HT-29 (cell line): ENCODE measurements at regions not wholly inside any gene's neighbourhood (a gene's known extent, or its start where the extent isn't known, plus 50 kb on each side); places are given as distances from the start of the nearest gene placed in this dataset.
"Not testable (repeated sequence)": the region's sequence is repeated elsewhere in the genome, so short reads cannot be mapped to it uniquely, and the experiment has no call there.

ENCODE experiments used
- DNase-seq: peaks from one replicate; pipeline ENCODE4 v3.0.0-alpha.2; 2015; ENCODE audit warnings: low spot score

DNA sequence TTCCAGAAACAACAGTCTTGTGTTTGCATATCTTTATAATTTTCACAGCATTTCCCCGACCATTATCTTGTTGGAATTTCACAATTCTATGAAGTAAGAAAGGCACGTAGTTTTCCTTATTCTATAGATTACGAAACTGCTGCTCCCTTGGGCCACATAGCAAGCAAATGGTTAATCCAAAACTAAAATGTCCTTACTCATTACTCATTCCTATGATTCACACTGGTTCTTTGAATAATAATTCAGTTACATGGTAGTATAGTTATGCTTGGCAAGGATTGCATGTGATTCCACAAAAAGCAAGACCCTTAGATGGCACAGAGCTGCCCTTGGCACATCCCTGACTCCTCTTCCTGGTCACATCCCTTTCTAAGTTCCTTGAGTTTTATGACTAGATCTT lies 51.2 kb downstream of the OR13H1 start:
- no peak for DNase-seq

GRCh38 chrX:131607792-131608369 lies 64.0 kb downstream of the OR13H1 start:
- DNase-seq, result no peak

DNA sequence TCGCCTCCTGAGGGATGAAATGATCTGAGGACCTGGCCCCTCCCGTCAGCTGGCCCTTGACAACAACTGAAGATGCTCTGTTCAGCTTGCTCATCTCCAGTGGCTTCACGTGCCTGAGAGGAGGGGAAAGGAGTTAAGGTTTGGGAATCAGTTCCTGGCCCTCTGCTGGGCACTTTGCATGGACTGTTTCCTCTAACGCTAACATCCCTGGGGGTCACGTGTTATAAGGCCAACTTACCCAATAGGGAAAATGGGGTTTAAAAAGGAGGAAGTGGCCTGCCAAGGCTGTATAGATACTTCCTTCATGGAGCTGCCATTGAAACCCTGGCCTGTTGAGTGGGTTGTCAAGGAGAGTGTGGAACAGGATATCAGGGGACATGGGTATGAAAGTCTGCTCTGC lies 65.6 kb downstream of the OR13H1 start:
- no peak for DNase-seq

- no peak for DNase-seq
Measured at GRCh38 chrX:131613260-131613659, 69.4 kb downstream of the OR13H1 start.

GRCh38 chrX:131614241-131614640 lies 70.4 kb downstream of the OR13H1 start:
- no peak for DNase-seq

DNA sequence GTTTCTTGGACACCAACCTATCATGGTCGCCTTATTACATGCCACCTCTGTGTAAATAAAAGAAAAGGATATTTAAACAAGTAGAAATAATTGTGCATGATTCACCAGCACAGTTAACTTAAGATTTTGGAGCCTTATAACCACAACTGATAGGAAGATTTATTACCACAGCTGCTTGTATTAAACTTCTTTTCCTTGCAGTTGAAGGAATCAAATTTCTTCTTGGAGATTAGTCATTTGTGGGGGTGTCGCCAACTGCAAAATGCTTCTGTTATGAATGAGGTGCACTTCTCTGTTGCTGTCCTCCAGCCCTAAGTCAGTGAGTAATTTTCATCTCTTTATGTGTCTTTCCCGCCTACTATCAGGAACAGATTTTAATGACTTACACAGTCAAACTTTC lies 73.3 kb downstream of the OR13H1 start:
- DNase-seq, result peak; percentile 32

- no peak for DNase-seq
Measured at GRCh38 chrX:131621650-131622049, 77.8 kb downstream of the OR13H1 start.

DNA sequence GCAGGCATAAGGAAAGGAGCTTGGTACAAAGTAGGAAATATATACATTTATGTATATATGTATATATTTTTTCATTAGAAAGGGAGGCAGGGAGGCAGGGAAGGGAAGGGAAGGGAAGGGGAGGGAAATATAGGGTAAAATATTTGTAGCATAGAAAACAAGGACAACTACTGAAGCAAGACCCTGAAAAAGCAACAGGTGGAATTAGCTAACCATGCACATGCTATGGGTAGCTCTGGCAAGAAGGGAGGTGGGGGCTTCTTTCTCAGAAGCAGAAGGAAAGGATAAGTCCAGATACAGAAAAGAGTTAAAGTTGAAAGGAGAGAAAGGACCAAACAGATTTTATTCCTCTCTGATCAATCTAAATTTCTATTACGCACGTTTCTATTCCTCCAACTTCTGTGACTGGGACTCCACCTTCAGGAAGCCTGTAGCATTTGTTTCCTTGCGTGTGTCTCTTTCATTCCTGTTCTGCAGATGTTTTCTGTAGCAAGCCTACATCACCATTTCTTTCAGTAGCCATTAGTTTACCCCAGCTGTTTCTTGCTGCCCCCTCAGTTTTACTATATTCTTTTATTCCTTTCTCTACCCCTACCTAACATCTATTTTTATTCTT lies 82.9 kb downstream of the OR13H1 start:
- DNase-seq, result peak; percentile 55

GRCh38 chrX:131630534-131630933 lies 86.7 kb downstream of the OR13H1 start:
- no peak for DNase-seq

- peak; percentile 72 for DNase-seq
Measured at GRCh38 chrX:131633285-131633917, 89.5 kb downstream of the OR13H1 start.

DNA sequence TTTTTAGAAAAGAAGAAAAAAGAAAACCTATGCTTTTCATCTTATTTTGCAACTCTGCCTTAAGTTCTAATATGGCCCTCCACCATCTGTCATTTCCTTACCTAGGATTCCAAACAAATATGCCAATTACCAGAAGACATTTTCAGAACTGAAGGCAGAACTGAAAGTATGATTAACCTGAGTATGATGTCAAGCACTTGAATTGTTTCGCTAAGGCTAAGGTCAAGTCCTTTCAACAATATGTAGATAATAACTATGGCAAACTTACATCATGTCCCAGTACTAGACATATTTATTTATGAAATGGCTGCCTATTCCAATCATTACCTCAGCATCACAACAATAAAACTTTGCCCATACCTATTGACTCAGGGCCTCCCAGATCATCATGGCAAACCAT lies 91.0 kb downstream of the OR13H1 start:
- no peak for DNase-seq

- no peak for DNase-seq
Measured at GRCh38 chrX:131646106-131646505, 102.2 kb downstream of the OR13H1 start.

GRCh38 chrX:131649741-131650140 lies 105.9 kb downstream of the OR13H1 start:
- DNase-seq, result no peak

DNA sequence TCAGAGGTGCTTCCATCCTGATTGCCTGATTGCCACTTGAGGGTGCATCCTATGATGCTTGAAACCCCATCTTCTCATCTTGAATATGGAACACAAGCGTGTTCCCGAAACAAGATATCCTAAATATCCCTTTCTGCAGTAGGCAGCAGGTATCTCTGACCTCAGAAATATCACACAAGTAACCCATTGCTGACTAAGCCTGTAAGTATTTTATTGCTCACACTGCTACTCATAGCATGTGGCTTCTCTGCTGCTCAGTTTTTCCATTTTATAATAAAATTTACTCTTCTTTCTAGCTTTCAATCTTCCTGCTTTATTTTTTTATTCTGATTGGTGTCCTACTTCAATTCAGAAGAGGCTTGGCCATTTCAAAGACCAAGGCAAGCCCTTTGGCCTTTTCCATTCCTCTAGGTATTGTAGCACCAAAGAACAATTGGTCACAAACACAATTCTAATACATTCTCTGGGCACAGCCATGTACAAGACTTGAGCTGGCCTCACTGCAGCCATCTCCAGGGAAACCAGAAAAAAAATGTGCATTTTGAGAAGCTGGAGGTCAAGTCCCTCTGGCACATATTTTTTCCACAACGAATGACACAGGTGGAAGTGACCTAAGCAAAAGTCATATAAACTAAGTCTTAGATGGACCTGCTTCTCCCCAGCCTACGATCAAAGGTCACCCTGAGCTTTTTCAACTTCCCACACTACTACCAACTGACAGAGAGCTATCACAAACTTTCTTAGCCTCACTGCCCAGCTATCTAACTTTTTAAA lies 107.0 kb downstream of the OR13H1 start:
- DNase-seq, result no peak

- DNase-seq, result not testable (repeated sequence)
Measured at GRCh38 chrX:131663726-131664125, 119.9 kb downstream of the OR13H1 start.

DNA sequence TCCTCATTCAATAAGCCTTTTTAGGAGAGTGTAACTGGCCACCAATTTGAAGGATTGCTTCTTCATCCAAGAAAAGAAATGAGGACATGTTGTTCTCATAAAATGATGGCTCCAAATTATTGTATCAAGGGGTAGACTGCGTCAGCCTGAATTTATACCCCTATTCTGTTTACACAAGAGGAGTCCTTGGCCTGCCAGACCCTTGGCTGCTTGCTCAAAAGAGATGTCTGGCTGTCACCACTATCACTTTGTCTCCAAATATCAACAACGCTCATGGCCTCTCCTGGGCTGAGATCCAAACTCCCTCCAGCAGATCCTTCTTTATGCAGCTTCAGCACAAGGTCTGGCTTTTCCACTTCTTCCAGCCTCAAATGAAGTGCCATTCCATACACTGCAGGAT lies 127.9 kb downstream of the OR13H1 start:
- no peak for DNase-seq

DNA sequence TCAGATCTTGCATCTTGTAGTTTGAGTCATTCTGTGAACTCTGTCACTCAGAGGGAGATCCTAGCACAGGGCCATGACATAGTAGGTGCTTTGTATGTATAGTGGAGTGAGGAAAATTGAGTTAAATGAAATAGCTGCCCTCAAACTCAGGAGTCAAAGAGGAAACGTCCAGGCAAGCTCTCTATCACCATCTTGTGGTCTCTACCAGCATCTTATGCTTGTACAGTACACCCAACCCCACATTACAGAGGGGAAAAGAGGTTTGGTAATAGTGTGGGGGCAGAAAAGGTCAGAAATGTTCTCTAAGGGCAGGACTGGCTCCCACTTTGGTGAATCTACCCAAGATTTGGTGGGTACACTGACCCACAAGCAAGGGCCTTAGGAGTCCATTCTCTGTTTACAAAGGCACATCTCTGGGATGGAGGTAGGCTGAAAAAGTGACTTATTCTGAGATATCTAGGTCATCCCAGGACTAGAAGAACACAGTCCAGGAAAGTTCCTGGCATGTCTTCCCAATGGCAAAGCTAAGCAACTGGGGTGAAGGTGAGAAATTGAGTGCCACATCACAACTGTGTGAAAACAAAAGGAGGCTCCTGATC lies 131.8 kb downstream of the OR13H1 start:
- peak; percentile 48 for DNase-seq

DNA sequence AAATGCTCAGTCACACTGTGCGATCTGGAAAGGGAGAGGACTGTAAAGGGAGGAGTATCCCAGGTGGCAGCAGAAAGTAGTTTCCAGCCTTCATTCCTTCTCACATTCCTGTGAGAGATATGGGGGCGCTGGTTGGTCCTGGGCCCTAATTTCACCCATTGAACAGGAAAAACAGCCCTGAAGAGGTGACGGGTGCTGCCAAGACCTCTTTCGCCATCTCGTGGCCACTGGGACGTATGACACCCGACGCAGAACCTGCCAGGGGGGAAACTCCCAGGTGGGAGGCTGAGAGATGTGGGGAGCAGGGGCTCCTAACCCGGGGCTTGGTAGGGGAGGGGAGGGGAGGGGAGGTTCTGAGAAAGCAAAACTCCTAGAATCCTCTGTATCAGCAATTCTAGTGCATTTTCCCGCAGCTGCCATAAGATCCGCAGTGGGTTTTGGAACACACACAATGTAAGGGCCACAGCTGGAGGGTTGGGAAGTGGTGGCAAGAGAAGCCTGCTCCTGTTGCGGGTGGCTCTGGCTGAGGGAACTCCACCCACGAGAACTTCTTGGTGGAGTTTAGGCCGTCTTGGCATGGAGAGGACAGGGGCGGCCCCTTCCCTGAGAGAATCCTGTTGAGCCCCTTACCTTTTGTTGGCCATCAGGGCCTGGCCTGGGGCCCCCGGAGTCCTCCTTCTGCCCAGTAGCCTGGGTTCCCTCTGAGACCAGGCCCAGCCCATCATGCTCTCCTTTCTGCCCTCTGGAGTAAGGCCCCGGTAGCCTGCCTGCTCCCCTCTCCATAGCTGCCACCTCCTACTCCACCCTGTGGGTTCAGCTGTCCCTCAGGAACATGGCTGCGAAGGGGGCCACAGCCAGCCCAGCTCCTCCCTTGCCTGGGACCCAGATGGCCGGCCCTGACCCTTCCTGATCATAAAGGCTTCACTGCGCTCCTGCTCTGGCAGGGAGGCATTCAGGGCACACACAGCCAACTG lies 134.1 kb downstream of the OR13H1 start:
- DNase-seq, result peak; percentile 65

DNA sequence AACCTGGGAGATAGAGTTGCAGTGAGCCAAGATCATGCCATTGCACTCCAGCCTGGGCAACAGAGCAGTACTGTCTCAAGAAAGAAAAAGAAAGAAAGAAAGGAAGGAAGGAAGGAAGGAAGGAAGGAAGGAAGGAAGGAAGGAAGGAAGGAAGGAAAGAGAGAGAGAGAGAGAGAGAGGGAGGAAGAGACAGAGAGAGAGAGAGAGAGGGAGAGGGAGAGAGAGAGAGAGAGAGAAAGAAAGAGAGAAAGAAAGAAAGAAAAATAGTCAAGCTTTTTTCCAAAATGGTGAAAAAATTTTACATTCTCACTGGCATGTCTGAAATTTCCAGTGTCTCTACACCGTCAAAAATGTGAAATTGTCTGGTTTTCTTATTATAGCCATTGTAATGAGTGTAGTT lies 138.9 kb downstream of the OR13H1 start:
- not testable (repeated sequence) for DNase-seq

DNA sequence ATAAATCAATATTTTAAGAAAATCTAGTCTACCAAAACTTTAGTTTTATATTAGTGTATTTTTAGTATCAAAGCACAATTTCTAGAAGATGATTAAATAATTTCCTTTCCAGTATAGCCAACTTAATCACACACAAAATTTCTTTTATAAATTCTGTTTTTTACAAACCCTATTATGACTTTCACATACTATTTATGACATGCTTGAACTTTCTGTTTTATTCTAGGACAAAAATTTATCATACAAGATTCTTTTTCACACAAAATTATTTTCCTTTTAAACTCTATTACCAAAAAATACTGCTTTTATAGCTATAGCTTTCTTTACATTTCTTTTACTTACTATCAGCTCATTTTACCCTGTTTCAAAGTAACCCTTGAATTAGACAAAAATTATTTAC lies 149.5 kb downstream of the OR13H1 start:
- no peak for DNase-seq

- DNase-seq, result not testable (repeated sequence)
Measured at GRCh38 chrX:131696989-131697388, 153.1 kb downstream of the OR13H1 start.
